ENCODE measurements at regions not wholly inside any gene's neighbourhood (a gene's known extent, or its start where the extent isn't known, plus 50 kb on each side); places are given as distances from the start of the nearest gene placed in this dataset.

DNA sequence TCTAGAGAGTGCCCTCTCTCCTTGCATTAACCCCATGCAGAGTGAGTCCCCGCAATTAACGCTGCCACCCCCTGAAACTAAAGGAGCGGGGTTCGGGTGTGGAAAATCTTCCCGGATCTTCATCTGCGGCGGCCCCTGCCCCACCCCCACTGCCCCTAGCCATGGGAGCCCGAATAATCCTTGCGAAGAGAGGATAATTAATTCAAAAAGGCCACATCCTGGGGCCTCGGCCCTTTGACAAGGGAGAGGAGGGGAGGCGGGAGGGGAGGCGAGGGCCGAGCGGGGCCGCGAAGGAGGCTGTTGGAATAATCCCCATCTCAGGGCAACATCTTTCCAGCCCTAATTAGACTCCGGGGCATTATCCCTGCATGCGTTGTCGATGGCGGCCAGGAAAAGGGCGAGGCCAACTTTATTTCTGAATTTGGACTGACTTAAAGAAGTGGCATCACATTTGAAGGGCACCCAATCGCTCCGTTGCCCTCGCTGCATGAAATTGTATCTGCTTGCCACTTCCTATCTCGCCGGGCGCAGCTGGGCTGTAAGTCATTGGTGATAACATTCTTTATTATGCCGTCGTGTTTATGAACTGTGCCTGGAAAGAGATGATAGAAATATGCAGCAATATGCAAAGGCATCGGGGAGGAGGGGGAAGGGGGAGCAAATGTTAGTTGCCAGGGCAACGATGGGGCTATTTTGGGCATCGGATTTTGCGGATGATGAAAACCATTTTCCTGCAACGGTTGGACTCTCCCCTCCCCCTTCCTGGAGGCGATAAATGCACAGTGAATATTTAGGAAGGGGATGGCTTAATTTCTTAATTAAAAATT is 387.1 kb upstream of the TNRC6C start (continued):
- TF ChIP-seq, protein P1, sequence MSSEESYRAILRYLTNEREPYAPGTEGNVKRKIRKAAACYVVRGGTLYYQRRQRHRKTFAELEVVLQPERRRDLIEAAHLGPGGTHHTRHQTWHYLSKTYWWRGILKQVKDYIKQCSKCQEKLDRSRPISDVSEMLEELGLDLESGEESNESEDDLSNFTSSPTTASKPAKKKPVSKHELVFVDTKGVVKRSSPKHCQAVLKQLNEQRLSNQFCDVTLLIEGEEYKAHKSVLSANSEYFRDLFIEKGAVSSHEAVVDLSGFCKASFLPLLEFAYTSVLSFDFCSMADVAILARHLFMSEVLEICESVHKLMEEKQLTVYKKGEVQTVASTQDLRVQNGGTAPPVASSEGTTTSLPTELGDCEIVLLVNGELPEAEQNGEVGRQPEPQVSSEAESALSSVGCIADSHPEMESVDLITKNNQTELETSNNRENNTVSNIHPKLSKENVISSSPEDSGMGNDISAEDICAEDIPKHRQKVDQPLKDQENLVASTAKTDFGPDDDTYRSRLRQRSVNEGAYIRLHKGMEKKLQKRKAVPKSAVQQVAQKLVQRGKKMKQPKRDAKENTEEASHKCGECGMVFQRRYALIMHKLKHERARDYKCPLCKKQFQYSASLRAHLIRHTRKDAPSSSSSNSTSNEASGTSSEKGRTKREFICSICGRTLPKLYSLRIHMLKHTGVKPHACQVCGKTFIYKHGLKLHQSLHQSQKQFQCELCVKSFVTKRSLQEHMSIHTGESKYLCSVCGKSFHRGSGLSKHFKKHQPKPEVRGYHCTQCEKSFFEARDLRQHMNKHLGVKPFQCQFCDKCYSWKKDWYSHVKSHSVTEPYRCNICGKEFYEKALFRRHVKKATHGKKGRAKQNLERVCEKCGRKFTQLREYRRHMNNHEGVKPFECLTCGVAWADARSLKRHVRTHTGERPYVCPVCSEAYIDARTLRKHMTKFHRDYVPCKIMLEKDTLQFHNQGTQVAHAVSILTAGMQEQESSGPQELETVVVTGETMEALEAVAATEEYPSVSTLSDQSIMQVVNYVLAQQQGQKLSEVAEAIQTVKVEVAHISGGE (CRISPR knock-in tag; IDR thresholded peaks at IDR 0.05): 0 out of 6 replicates have a peak, but pooled peaks of 1 of the 3 experiments have one; percentile 26
- no peak for TF ChIP-seq FOXK1 (CRISPR knock-in tag; IDR thresholded peaks at IDR 0.05; ENCODE audit: borderline replicate concordance)
- no peak for TF ChIP-seq KDM1A (IDR thresholded peaks at IDR 0.05)
- no peak for TF ChIP-seq MTA1 (IDR thresholded peaks at IDR 0.05; ENCODE audit: borderline replicate concordance)
- TF ChIP-seq ZBTB1 (CRISPR knock-in tag; IDR thresholded peaks at IDR 0.05; ENCODE audit: borderline replicate concordance, low read depth): no peak
- no peak for TF ChIP-seq RBM22 (IDR thresholded peaks at IDR 0.05; ENCODE audit: low read depth, low read length, poor library complexity, severe bottlenecking)
- no peak for TF ChIP-seq PTTG1 (tag; IDR thresholded peaks at IDR 0.05; ENCODE audit: low read depth)
- peak; percentile 50; the same call in 1 of the 2 replicates for TF ChIP-seq EP300 (IDR thresholded peaks at IDR 0.05; ENCODE audit: low read length)
- TF ChIP-seq, protein P2, sequence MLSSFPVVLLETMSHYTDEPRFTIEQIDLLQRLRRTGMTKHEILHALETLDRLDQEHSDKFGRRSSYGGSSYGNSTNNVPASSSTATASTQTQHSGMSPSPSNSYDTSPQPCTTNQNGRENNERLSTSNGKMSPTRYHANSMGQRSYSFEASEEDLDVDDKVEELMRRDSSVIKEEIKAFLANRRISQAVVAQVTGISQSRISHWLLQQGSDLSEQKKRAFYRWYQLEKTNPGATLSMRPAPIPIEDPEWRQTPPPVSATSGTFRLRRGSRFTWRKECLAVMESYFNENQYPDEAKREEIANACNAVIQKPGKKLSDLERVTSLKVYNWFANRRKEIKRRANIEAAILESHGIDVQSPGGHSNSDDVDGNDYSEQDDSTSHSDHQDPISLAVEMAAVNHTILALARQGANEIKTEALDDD (IDR thresholded peaks at IDR 0.05): no peak
- no peak for TF ChIP-seq RBFOX2 (IDR thresholded peaks at IDR 0.05; ENCODE audit: low read depth, low read length)
- no peak for TF ChIP-seq ZNF644 (tag; IDR thresholded peaks at IDR 0.05; ENCODE audit: low read depth)
- TF ChIP-seq HNRNPLL (IDR thresholded peaks at IDR 0.05; ENCODE audit: low read depth, low read length, poor library complexity, severe bottlenecking): no peak
- TF ChIP-seq ZBTB17 (CRISPR knock-in tag; IDR thresholded peaks at IDR 0.05): no peak
- TF ChIP-seq CBX5 (IDR thresholded peaks at IDR 0.05; ENCODE audit: borderline replicate concordance, low read depth): no peak
- TF ChIP-seq, protein P3, sequence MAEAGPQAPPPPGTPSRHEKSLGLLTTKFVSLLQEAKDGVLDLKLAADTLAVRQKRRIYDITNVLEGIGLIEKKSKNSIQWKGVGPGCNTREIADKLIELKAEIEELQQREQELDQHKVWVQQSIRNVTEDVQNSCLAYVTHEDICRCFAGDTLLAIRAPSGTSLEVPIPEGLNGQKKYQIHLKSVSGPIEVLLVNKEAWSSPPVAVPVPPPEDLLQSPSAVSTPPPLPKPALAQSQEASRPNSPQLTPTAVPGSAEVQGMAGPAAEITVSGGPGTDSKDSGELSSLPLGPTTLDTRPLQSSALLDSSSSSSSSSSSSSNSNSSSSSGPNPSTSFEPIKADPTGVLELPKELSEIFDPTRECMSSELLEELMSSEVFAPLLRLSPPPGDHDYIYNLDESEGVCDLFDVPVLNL (CRISPR knock-in tag; IDR thresholded peaks at IDR 0.05; ENCODE audit: low read depth): no peak
- no peak for TF ChIP-seq DACH1 (IDR thresholded peaks at IDR 0.05; ENCODE audit: partially characterized antibody)
- no peak for TF ChIP-seq ZNF274 (IDR thresholded peaks at IDR 0.05; ENCODE audit: borderline replicate concordance, low read depth, low read length)
- no peak for TF ChIP-seq MCM5 (IDR thresholded peaks at IDR 0.05; ENCODE audit: low read depth)
- TF ChIP-seq, protein P4, sequence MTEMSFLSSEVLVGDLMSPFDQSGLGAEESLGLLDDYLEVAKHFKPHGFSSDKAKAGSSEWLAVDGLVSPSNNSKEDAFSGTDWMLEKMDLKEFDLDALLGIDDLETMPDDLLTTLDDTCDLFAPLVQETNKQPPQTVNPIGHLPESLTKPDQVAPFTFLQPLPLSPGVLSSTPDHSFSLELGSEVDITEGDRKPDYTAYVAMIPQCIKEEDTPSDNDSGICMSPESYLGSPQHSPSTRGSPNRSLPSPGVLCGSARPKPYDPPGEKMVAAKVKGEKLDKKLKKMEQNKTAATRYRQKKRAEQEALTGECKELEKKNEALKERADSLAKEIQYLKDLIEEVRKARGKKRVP (CRISPR knock-in tag; IDR thresholded peaks at IDR 0.05): no peak
- 0 out of 2 replicates have a peak, but pooled peaks have one; percentile 46 for TF ChIP-seq ELF4 (CRISPR knock-in tag; IDR thresholded peaks at IDR 0.05)
- no peak for TF ChIP-seq ZNF311 (CRISPR knock-in tag; IDR thresholded peaks at IDR 0.05)
- TF ChIP-seq FIP1L1 (IDR thresholded peaks at IDR 0.05; ENCODE audit: low read depth, low read length, poor library complexity, severe bottlenecking): no peak
